Motor neuron (in vitro differentiated cells): ENCODE measurements at regions not wholly inside any gene's neighbourhood (a gene's known extent, or its start where the extent isn't known, plus 50 kb on each side); places are given as distances from the start of the nearest gene placed in this dataset.
"Not testable (repeated sequence)": the region's sequence is repeated elsewhere in the genome, so short reads cannot be mapped to it uniquely, and the experiment has no call there.

Experiments
- ATAC-seq, 8 experiments: fragments of 200-7000 bp; cut with Tn5 transposase; replicated peaks in 6 of 8; 2 replicates each; pipeline ENCODE4 v1.8.0; 2021; ENCODE audit warnings: mild to moderate bottlenecking in 8 of 8, moderate library complexity in 8 of 8
- H3K27ac ChIP-seq, 2 donors: fragments of 250-450 bp; sonication (Bioruptor Pico); 2 replicates each; pipeline ENCODE4 v1.9.0; 2021; ENCODE audit warnings: antibody characterized with exemption in 2 of 2, mild to moderate bottlenecking in 2 of 2, moderate library complexity in 1 of 2
- H3K4me1 ChIP-seq, 2 donors: fragments of 250-450 bp; sonication (Bioruptor Pico); replicated peaks in 1 of 2; 2 replicates each; pipeline ENCODE4 v1.6.1; 2021; ENCODE audit warnings: antibody characterized with exemption in 2 of 2, mild to moderate bottlenecking in 2 of 2, moderate library complexity in 1 of 2
- H3K4me3 ChIP-seq, 5 donors: fragments of 250-450 bp; sonication (Bioruptor Pico); 2 replicates each; pipeline ENCODE4 v1.9.0; 2021; ENCODE audit warnings: antibody characterized with exemption in 5 of 5, mild to moderate bottlenecking in 5 of 5, moderate library complexity in 4 of 5
- WGBS, 10 experiments: fragments of 450-650 bp; shearing (Covaris generic); methylation state at CpG; one replicate each; pipeline ENCODE4 v1.0.0; 2022; 5-methylcytosine and 5-hydroxymethylcytosine counted together
- in situ Hi-C, 9 experiments: fragments of 400-800 bp; cut with MboI; loops; one replicate each; pipeline ENCODE4 v1.15.0; 2021; ENCODE audit warnings: low sequenced_read_pairs in 9 of 9, low pct_unique_long_range_greater_than_20kb in 2 of 9; ENCODE audit not compliant: unreplicated experiment in 9 of 9

DNA sequence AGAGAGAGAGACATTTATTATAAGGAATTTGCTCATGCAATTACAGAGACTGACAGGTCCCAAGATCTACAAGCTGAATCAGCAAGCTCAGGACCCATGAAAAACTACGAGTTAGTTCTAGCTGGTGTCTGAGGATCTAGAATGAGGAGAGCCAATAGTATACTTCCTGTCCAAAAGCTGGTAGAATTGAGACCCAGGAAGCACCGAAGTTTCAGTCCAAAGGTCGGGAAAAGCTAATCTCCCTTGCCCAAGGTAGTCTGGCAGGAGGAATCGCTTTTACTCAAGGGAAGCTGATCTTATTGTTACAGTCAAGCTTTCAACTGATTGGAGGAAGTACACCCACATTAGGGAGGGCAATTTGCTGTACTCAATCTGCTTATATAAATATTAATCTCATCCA is 389.6 kb downstream of the ADCYAP1 start:
- Histone ChIP-seq H3K27ac (no peak overlapping the region), H3K4me3 (no peak overlapping the region), H3K4me1 (no peaks in the 10 kb centered on the region)
- in situ Hi-C loops = no loop called here
- peak in 1 of 8 experiments; percentile 61 for ATAC-seq
- WGBS, 10 experiments = 0 to 86% (median 29%) methylated on average over 1 to 4 of the region's 4 CpGs; no CpG with 5 or more reads in 3 of the 10 experiments

DNA sequence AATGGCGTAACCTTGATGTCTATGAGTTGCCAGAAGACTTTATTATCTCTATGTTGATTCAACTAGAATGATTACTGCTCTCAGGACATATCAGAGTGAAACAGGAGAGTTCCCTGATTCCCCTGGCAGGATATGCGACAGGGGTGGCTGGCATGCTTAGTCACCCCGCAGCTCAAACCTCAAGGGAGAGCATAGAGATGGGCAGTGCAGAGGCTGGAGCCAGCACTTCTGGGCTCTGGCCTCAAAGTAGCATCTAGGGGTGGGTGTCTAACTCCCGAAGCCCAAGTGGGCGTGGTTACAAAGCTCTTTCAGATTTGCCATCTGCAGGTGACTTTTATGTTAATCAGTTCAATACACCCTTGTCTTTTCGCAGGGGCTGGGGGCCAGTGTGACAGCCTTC is 391.6 kb downstream of the ADCYAP1 start:
- 10 to 94% (median 63%) methylated on average over 1 to 4 of the region's 6 CpGs; no CpG with 5 or more reads in 2 of the 10 experiments for WGBS, 10 experiments
- Histone ChIP-seq H3K4me3 (no peak overlapping the region), H3K27ac (no peak overlapping the region), H3K4me1 (no peaks in the 10 kb centered on the region)
- ATAC-seq = no peak
- in situ Hi-C loops = no loop called here

DNA sequence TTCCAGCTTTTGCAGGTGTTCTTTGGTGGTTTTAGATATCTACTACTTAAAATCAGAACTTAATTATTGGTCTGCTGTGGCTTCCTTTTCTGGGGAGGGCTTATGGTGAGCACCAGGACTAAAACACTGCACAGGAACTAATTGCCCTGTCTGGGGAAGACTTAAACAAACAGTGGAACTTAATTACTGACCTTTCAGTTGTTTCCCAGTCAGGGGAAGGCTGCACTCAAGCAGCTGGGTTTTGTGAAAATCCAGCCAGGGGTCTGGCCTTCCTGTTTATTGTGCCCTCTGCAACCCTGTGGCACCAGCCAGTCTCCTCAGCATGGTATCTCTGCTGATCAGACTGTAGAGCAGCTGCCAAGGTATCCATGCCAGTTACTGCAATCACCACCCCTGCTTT is 398.2 kb downstream of the ADCYAP1 start:
- Histone ChIP-seq H3K4me1 (no peaks in the 10 kb centered on the region), H3K4me3 (no peak overlapping the region), H3K27ac (no peak overlapping the region)
- in situ Hi-C loops = no loop called here
- ATAC-seq = no peak

DNA sequence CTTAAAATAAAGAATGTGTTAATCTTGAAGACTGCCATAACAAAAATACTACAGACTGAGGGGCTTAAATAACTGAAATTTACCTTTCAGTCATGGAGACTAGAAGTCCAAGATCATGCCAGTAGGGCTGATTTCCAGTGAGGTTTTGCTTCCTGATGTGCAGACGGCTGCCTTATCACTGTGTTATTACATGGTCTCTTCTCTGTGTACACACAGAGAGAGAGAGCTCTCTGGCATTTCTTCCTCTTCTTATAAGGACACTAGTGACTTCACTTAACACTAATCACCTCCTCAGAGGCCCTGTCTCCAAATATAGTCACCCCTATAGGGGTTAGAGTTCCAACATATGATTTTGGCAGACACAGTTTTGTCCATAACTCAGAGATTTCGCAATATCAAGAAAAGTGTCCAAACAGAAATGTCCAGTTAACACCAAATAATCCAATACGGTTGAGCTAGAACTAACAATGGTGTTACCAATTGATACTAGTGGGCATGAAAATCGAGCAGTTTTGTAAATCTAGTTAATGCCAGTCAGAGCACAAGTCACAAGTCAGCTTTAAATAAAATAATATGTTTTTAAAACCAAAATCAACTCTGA is 399.8 kb downstream of the ADCYAP1 start:
- in situ Hi-C loops = no loop called here
- Histone ChIP-seq H3K27ac (no peak overlapping the region), H3K4me3 (no peak overlapping the region), H3K4me1 (no peaks in the 10 kb centered on the region)
- no peak for ATAC-seq
- 4 to 85% (median 51%) methylated on average over 2 to 4 of the region's 4 CpGs; no CpG with 5 or more reads in 2 of the 10 experiments for WGBS, 10 experiments

DNA sequence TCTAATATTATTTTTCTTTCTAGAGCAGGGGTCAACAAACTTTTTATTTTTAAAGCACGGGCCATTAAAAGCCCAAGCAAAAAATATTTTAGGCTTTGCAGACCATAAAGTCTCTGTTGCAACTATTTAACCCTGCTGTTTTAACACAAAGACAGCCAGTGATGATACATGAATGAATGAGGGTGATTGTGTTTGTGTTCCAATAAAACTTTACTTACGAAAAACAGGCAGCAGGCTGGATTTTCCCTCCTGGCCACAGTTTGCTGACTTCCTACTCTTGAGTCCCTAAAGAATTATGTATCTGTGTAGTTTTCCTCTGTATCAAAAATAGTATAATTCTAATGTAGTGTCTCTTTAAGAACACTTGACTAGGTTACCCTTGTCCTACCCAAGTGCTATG is 402.0 kb downstream of the ADCYAP1 start:
- no peaks in the 10 kb centered on the region for H3K4me1 ChIP-seq
- in situ Hi-C loops = no loop called here
- H3K27ac ChIP-seq = no peak overlapping the region
- WGBS, 10 experiments = 0 to 100% (median 75%) methylated on average over 1 to 2 of the region's 2 CpGs; no CpG with 5 or more reads in 3 of the 10 experiments
- H3K4me3 ChIP-seq = no peak overlapping the region
- ATAC-seq = no peak

DNA sequence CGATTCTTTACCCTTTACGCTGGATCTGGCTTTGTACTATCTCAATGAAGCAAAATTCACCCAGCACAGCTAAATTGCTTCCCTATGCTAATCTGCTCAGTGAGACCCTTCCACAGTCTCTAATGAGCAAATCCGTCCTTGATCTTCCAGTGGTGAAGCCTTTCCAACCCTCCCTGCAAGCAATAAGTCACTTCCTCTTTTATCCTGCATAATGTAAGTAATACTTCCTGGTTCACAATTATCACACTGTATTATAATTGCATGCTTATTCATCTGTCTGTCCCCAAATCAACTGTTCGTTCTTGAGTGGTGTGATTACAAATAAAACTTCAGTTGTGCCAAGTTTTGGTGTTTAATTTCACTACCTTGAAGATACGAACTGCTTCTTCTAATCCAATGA is 404.0 kb downstream of the ADCYAP1 start:
- Histone ChIP-seq H3K4me1 (no peaks in the 10 kb centered on the region), H3K27ac (no peak overlapping the region), H3K4me3 (no peak overlapping the region)
- in situ Hi-C loops = no loop called here
- ATAC-seq = no peak
- 8 to 91% (median 73%) methylated on average over 2 to 5 of the region's 5 CpGs; no CpG with 5 or more reads in 2 of the 10 experiments for whole genome bisulfite sequencing, 10 experiments

DNA sequence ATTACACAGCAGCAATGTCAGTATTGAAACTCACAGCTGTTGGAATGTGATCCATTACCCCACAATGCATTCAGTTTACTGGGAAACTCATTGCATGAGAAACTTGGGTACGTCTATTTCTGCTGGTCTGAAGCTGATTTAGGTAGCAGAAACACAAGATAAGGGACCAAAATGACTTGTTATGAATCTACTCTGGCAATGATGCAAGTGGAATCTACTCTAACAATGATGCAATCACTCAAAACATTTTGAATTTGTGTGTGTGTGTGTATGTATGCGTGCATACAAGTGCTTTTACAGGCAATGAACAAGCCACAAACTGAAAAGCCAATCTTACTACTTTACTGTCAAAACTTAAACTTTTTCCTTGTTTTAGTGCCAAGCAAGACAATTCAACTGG is 406.7 kb downstream of the ADCYAP1 start:
- 0 to 80% (median 61%) methylated on average over 1 to 2 of the region's 2 CpGs; no CpG with 5 or more reads in 1 of the 10 experiments for WGBS, 10 experiments
- Histone ChIP-seq H3K4me3 (no peak overlapping the region), H3K4me1 (no peaks in the 10 kb centered on the region), H3K27ac (no peak overlapping the region)
- no peak for ATAC-seq
- in situ Hi-C loops = no loop called here

DNA sequence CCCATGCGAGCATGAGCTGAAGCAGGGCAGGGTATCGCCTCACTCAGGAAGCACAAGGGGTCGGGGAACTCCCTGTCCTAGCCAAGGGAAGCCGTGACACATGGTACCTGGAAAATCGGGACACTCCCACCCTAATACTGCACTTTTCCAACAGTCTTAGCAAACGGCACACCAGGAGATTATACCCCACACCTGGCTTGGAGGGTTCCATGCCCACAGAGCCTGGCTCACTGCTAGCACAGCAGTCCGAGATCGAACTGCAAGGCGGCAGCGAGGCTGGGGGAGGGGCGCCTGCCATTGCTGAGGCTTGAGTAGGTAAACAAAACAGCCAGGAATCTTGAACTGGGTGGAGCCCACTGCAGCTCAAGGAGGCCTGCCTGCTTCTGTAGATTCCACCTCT is 430.7 kb downstream of the ADCYAP1 start:
- WGBS, 10 experiments = 0 to 92% (median 50%) methylated on average over 1 to 7 of the region's 11 CpGs; no CpG with 5 or more reads in 5 of the 10 experiments
- H3K4me1 ChIP-seq, in situ Hi-C loops, ATAC-seq, H3K4me3 ChIP-seq, H3K27ac ChIP-seq: not testable (repeated sequence)

DNA sequence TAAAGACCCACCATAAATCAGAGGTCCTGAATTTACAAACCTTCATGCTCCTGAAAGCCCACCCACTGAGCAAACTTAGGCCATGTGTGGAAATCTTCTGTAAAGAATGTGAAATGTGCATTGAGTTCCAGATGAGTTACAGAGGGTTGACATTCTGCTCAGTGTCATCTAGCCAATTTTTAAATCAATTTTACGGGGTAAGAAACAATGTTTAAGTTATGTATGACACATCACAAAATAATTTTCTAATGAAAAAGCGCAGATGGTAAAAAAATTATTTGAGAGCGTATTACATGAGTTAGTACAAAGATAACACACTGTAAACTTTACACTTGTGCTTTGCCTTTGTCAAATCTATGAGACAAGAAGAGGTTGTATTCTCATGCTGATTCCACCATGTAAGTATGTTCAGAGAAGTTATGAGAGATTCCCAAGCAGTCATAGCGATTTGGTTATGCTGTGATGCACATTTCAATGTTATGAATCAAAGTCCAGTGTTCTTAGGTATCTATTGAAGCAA is 446.3 kb downstream of the ADCYAP1 start:
- WGBS, 10 experiments = 0 to 100% (median 64%) methylated on average over 1 to 4 of the region's 4 CpGs
- ATAC-seq = no peak
- in situ Hi-C loops = loop anchor here in 1 of 9 experiments (25.0 kb wide), 1 partner anchor 89 kb away; no protein-coding TSS in a partner anchor
- H3K4me3 ChIP-seq = no peak overlapping the region
- H3K4me1 ChIP-seq = no peaks in the 10 kb centered on the region
- H3K27ac ChIP-seq = no peak overlapping the region

DNA sequence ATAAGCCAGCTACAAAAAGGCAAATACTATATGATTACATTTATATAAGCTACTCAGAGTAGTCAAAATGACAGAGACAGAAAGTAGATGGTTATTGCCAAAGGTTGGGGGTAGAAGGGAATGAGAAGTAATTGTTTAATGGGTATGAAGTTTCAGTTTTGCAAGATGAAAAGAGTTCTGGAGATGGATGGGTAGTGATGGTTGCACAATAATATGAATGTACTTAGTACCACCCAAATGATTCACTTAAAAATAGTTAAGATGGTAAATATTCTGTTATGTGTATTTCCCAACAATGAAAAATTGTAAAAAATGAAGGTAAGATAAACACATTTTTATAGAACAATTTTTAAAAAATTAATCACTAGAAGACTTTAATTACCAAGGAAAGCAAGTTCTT is 448.4 kb downstream of the ADCYAP1 start:
- no peak for ATAC-seq
- Histone ChIP-seq H3K4me1 (no peaks in the 10 kb centered on the region), H3K27ac (no peak overlapping the region), H3K4me3 (no peak overlapping the region)
- in situ Hi-C loops = loop anchor here in 1 of 9 experiments (25.0 kb wide), 1 partner anchor 91 kb away; no protein-coding TSS in a partner anchor

DNA sequence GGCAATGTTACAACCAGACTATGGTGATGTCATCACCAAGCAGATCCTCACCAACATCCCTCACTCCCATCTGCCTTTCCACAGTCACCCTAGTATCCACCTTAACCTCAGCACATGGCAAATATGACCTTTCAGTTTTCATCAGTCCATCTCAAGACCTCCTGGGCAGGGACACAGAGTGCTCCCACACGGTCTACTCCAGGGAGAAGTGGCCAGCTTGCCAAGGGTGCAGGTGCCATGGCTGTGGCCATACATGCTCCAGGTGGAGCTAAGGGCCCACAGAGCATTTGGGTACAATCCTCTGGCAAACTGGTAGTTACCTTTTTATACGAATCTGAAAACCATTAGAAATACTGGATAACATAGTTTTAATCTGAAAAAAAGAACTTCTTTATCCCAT is 453.1 kb downstream of the ADCYAP1 start:
- no peak overlapping the region for H3K4me3 ChIP-seq
- no peaks in the 10 kb centered on the region for H3K4me1 ChIP-seq
- no peak overlapping the region for H3K27ac ChIP-seq
- ATAC-seq = no peak
- in situ Hi-C loops = loop anchor here in 1 of 9 experiments (25.0 kb wide), 1 partner anchor 95 kb away; no protein-coding TSS in a partner anchor
- WGBS, 10 experiments = 0 to 88% (median 64%) methylated on average over 1 to 2 of the region's 2 CpGs; no CpG with 5 or more reads in 2 of the 10 experiments

DNA sequence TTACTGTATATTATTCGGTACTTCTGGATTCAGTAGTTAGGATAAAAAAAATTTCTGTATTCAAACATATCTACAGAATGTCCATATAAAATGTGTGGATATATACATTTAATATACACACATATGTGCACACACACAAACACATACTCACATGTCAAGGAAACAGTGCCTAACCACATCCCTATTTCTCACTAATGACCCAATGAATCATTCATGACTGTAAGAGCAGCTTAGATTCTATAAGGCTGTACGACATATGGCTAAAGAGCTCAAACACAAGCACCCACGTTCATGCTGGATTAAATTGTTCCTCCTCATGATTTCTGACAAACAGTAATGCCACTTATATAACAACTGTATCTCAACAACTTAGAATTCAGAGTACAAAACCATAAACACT is 457.3 kb downstream of the ADCYAP1 start:
- no peak overlapping the region for H3K27ac ChIP-seq

DNA sequence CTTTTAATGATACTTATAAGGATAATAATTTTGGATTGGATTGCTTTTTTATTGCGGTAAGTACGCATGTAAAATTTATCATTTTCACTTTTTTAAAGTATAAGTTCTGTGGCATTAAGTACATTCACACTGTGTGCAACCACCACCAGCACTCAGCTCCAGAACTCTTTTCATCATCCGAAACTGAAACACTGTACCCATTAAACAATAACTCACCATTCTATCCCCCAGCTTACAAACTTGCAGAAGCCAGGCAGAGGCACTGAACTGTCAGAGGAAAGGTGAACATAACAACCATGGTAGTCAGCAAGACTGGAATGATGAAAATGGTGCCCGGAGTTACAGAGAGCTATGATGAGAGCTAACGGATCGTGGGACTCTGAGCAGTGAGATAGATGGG is 465.9 kb downstream of the ADCYAP1 start:
- H3K27ac ChIP-seq = no peak overlapping the region
- in situ Hi-C loops = loop anchor here in 1 of 9 experiments (25.0 kb wide), 1 partner anchor 108 kb away; no protein-coding TSS in a partner anchor
- no peaks in the 10 kb centered on the region for H3K4me1 ChIP-seq
- WGBS, 10 experiments = 10 to 99% (median 82%) methylated on average over 2 to 6 of the region's 6 CpGs; no CpG with 5 or more reads in 1 of the 10 experiments
- H3K4me3 ChIP-seq = no peak overlapping the region
- no peak for ATAC-seq

More for the DNA sequence above, 457.3 kb downstream of the ADCYAP1 start:
- H3K4me1 ChIP-seq = no peaks in the 10 kb centered on the region
- no peak for ATAC-seq
- 5 to 90% (median 61%) methylated on average over 2 to 3 of the region's 3 CpGs; no CpG with 5 or more reads in 1 of the 10 experiments for WGBS, 10 experiments
- in situ Hi-C loops = loop anchor here in 1 of 9 experiments (25.0 kb wide), 1 partner anchor 100 kb away; no protein-coding TSS in a partner anchor
- no peak overlapping the region for H3K4me3 ChIP-seq

DNA sequence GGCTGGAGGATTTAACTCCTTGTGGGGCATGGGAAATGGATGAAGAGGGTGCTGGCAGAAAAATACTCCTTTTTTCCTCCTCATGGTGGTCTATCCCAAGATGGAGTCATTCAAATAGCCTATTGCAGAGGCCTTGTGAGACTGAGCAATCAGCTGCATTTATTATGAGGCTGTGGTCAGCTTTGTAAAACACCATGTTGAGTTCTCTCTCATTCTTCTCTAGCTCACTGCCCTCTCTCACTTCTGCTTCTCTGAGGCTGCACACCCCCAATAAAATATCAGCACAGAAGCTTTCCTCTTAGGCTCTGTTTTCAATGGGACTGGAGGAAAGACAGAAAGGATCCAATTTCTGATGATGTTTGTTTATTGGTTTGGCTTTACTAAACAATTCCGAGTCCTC is 467.1 kb downstream of the ADCYAP1 start:
- no peaks in the 10 kb centered on the region for H3K4me1 ChIP-seq
- WGBS, 10 experiments = 0 to 100% (median 49%) methylated on average over 1 of the region's 1 CpG; no CpG with 5 or more reads in 4 of the 10 experiments
- H3K27ac ChIP-seq = no peak overlapping the region
- no peak overlapping the region for H3K4me3 ChIP-seq
- ATAC-seq = no peak
- in situ Hi-C loops = loop anchor here in 1 of 9 experiments (25.0 kb wide), 1 partner anchor 109 kb away; no protein-coding TSS in a partner anchor
